Epithelial cell of proximal tubule (primary cell): ENCODE measurements at regions not wholly inside any gene's neighbourhood (a gene's known extent, or its start where the extent isn't known, plus 50 kb on each side); places are given as distances from the start of the nearest gene placed in this dataset.
"Not testable (repeated sequence)": the region's sequence is repeated elsewhere in the genome, so short reads cannot be mapped to it uniquely, and the experiment has no call there.

Experiments used
- DNase-seq: peaks from one replicate; pipeline ENCODE4 v3.0.0-alpha.2; 2011; ENCODE audit warnings: low read depth
- H3K4me3 ChIP-seq: 2 replicates; pipeline ENCODE4 v1.5.1; 2011; ENCODE audit warnings: low read depth, mild to moderate bottlenecking, low read length
- CTCF ChIP-seq: conservative IDR thresholded peaks from 2 replicates; pipeline ENCODE4 v1.5.1; 2012; ENCODE audit warnings: low read depth, mild to moderate bottlenecking, low read length

- DNase-seq, result no peak
- H3K4me3 ChIP-seq, result no peak overlapping the region
- no peak for TF ChIP-seq CTCF
These were observed 499.3 kb downstream of the IRS1 start for GRCh38 chr2:226300196-226300886.

- no peak for DNase-seq
- TF ChIP-seq CTCF, result no peak
- H3K4me3 ChIP-seq, result no peak overlapping the region
These were observed 499.8 kb downstream of the IRS1 start for GRCh38 chr2:226299771-226300170.

GRCh38 chr2:226295681-226296080 lies 503.9 kb downstream of the IRS1 start:
- no peak for DNase-seq
- H3K4me3 ChIP-seq, result no peak overlapping the region
- TF ChIP-seq CTCF, result no peak

- no peak for DNase-seq
- H3K4me3 ChIP-seq, result no peak overlapping the region
- TF ChIP-seq CTCF, result no peak
These were observed 504.5 kb downstream of the IRS1 start for GRCh38 chr2:226295123-226295522.

- H3K4me3 ChIP-seq, DNase-seq: not testable (repeated sequence)
These were observed 508.3 kb downstream of the IRS1 start for GRCh38 chr2:226291281-226291680.

- H3K4me3 ChIP-seq, result no peak overlapping the region
- DNase-seq, result no peak
- no peak for TF ChIP-seq CTCF
These were observed 512.7 kb downstream of the IRS1 start for GRCh38 chr2:226286916-226287315.

- DNase-seq, result no peak
- H3K4me3 ChIP-seq, result no peak overlapping the region
- TF ChIP-seq CTCF, result no peak
These were observed 515.8 kb downstream of the IRS1 start for GRCh38 chr2:226283796-226284195.
